DOHH2 (cell line): ENCODE measurements at regions not wholly inside any gene's neighbourhood (a gene's known extent, or its start where the extent isn't known, plus 50 kb on each side); places are given as distances from the start of the nearest gene placed in this dataset.

Experiments
- CTCF ChIP-seq: fragments of 200-600 bp; sonication (generic); IDR thresholded peaks from one replicate; pipeline ENCODE4 v1.5.1; 2014; ENCODE audit warnings: antibody characterized with exemption, mild to moderate bottlenecking, low read depth, low read length; ENCODE audit not compliant: poor library complexity, severe bottlenecking
- EZH2phosphoT487 ChIP-seq: fragments of 200-600 bp; sonication (generic); IDR thresholded peaks from 2 replicates; pipeline ENCODE4 v1.6.1; 2017; ENCODE audit warnings: borderline replicate concordance, mild to moderate bottlenecking, antibody characterized with exemption, low read length, moderate library complexity, mixed read lengths

GRCh38 chr13:86269511-86269910 lies 470.3 kb upstream of the SLITRK6 start:
- TF ChIP-seq CTCF: no peak
- TF ChIP-seq EZH2phosphoT487: no peak
